ENCODE measurements at regions not wholly inside any gene's neighbourhood (a gene's known extent, or its start where the extent isn't known, plus 50 kb on each side); places are given as distances from the start of the nearest gene placed in this dataset.

- TF ChIP-seq RNF219 (CRISPR knock-in tag; IDR thresholded peaks at IDR 0.05) (no peak), ZNF707 (CRISPR knock-in tag; conservative IDR thresholded peaks at IDR 0.05) (no peak), ELK3 (CRISPR knock-in tag; IDR thresholded peaks at IDR 0.05) (no peak), CBX3 (IDR thresholded peaks at IDR 0.05; ENCODE audit: borderline replicate concordance in 1 of 2, low read length in 2 of 2) (no peak; a peak in 1 of 3 replicates), SRSF9 (IDR thresholded peaks at IDR 0.05; ENCODE audit: borderline replicate concordance, low read depth, low read length) (no peak), ZBTB40 (IDR thresholded peaks at IDR 0.05) (peak; percentile 42; the same call in 1 of the 2 replicates), ZBTB40 (CRISPR knock-in tag; IDR thresholded peaks at IDR 0.05) (no peak), TCF7 (IDR thresholded peaks at IDR 0.05; ENCODE audit: borderline replicate concordance) (no peak), EWSR1 (IDR thresholded peaks at IDR 0.05; ENCODE audit: borderline replicate concordance, low read depth, partially characterized antibody) (no peak), POLR2H (tag; IDR thresholded peaks at IDR 0.05; ENCODE audit: low read depth) (peak; percentile 67; the same call in 1 of the 2 replicates), NELFE (IDR thresholded peaks at IDR 0.05; ENCODE audit: insufficient read depth, insufficient read length) (no peak), GTF2F1 (IDR thresholded peaks at IDR 0.05; ENCODE audit: low read depth, low read length) (no peak)
Observed at GRCh38 chr6:109237077-109237985, 142.0 kb downstream of the CEP57L1 start (continued).

Measured in K562 (cell line).